CD4-positive, alpha-beta T cell treated with Interleukin-10 for 1 hour (primary cell): ENCODE measurements at regions not wholly inside any gene's neighbourhood (a gene's known extent, or its start where the extent isn't known, plus 50 kb on each side); places are given as distances from the start of the nearest gene placed in this dataset.
"Not testable (repeated sequence)": the region's sequence is repeated elsewhere in the genome, so short reads cannot be mapped to it uniquely, and the experiment has no call there.

Experiments
- DNase-seq: peaks from one replicate; pipeline ENCODE4 v3.0.0-alpha.2; 2020

GRCh38 chr9:117649126-117649525, 55.1 kb upstream of the TLR4 start:
- no peak for DNase-seq

GRCh38 chr9:117644932-117645636, 59.1 kb upstream of the TLR4 start:
- no peak for DNase-seq

- peak; percentile 52 for DNase-seq
Observed at GRCh38 chr9:117644133-117644931, 59.9 kb upstream of the TLR4 start.

GRCh38 chr9:117643288-117643654, 60.9 kb upstream of the TLR4 start:
- no peak for DNase-seq

- DNase-seq = not testable (repeated sequence)
Observed at GRCh38 chr9:117642571-117643287, 61.5 kb upstream of the TLR4 start.

GRCh38 chr9:117636681-117637080, 67.5 kb upstream of the TLR4 start:
- no peak for DNase-seq

- no peak for DNase-seq
Observed at GRCh38 chr9:117625154-117625553, 79.0 kb upstream of the TLR4 start.

- DNase-seq = no peak
Observed at GRCh38 chr9:117624106-117624505, 80.1 kb upstream of the TLR4 start.

- DNase-seq = no peak
Observed at GRCh38 chr9:117622347-117622746, 81.9 kb upstream of the TLR4 start.

- DNase-seq = no peak
Observed at GRCh38 chr9:117616431-117616831, 87.8 kb upstream of the TLR4 start.

- DNase-seq = no peak
Observed at GRCh38 chr9:117612317-117612716, 91.9 kb upstream of the TLR4 start.

- no peak for DNase-seq
Observed at GRCh38 chr9:117597977-117598376, 106.2 kb upstream of the TLR4 start.

- no peak for DNase-seq
Observed at GRCh38 chr9:117596678-117597077, 107.5 kb upstream of the TLR4 start.

- no peak for DNase-seq
Observed at GRCh38 chr9:117595650-117596049, 108.6 kb upstream of the TLR4 start.

GRCh38 chr9:117587263-117587662, 116.9 kb upstream of the TLR4 start:
- no peak for DNase-seq

GRCh38 chr9:117574099-117574498, 130.1 kb upstream of the TLR4 start:
- DNase-seq = no peak

GRCh38 chr9:117564839-117565238, 139.4 kb upstream of the TLR4 start:
- no peak for DNase-seq

GRCh38 chr9:117561761-117562160, 142.4 kb upstream of the TLR4 start:
- DNase-seq = no peak

GRCh38 chr9:117555964-117556629, 141.2 kb upstream of the ASTN2 start:
- DNase-seq = peak; percentile 28

- no peak for DNase-seq
Observed at GRCh38 chr9:117552811-117553210, 138.0 kb upstream of the ASTN2 start.

GRCh38 chr9:117551171-117551570, 136.3 kb upstream of the ASTN2 start:
- DNase-seq = no peak

- DNase-seq = no peak
Observed at GRCh38 chr9:117549444-117549843, 134.6 kb upstream of the ASTN2 start.

GRCh38 chr9:117548556-117548955, 133.7 kb upstream of the ASTN2 start:
- DNase-seq = no peak
